M059J (cell line): ENCODE measurements at regions not wholly inside any gene's neighbourhood (a gene's known extent, or its start where the extent isn't known, plus 50 kb on each side); places are given as distances from the start of the nearest gene placed in this dataset.

ENCODE experiments used
- DNase-seq: peaks from one replicate; pipeline ENCODE4 v3.0.0-alpha.2; 2012; ENCODE audit warnings: low read depth

GRCh38 chr5:174586163-174586562 is 138.2 kb upstream of the MSX2 start:
- DNase-seq = peak; percentile 50

DNA sequence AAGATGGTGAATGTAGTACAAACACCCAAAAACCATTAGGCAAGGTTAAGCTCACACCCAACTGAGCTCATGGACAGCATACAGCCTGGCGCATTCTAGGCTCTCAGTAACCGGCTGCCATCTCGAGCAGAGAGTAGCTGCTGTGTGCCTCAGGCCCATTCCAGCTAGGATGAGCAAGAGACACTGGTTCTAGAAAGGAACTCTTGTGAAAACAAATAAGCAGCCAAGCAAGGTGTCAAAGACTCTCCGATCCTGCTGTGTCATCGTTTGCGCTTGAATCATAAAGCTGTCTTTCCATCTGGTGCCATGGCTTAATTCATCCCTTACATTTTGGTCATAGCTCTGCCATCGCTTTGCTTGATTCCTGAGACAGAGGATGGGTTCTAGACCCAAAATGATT is 135.4 kb upstream of the MSX2 start:
- peak; percentile 61 for DNase-seq

- DNase-seq = peak; percentile 44
Measured at GRCh38 chr5:174589599-174589998, 134.8 kb upstream of the MSX2 start.

DNA sequence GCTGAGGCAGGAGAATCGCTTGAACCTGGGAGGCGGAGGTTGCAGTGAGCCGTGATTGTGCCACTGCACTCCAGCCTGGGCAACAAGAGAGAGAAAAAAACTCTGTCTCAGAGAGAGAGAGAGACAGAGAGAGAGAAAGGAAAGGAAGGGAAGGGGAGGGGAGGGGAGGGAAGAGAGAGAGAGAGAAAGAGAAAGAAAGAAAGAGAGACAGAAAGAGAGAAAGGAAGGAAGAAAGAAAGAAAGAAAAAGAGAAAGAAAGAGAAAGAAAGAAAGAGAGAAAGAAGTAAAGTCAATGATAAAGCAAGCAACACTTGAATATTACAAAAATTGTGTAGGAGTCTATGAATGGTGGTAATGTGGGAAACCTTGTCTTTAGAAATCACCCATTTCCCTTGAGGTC is 133.6 kb upstream of the MSX2 start:
- no peak for DNase-seq

DNA sequence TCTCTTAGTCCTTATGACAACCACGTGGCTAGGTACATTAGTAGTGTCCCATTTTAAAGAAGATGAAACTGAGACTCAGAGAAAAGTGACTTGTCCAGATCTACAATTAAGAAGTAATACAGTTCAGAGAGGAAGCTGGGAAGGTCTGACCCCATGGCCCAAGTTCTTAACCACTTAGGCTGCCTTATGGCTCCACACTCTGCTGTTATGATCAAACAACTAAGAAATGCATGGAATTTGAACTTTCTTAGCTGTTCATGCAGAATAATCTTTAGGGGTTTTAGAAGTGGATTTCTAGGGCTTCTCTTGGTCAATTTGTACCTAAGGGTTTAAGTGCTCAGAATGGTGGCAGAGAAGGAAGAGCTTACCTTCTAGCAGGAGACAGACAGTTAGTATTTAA is 128.0 kb upstream of the MSX2 start:
- DNase-seq = peak; percentile 84

DNA sequence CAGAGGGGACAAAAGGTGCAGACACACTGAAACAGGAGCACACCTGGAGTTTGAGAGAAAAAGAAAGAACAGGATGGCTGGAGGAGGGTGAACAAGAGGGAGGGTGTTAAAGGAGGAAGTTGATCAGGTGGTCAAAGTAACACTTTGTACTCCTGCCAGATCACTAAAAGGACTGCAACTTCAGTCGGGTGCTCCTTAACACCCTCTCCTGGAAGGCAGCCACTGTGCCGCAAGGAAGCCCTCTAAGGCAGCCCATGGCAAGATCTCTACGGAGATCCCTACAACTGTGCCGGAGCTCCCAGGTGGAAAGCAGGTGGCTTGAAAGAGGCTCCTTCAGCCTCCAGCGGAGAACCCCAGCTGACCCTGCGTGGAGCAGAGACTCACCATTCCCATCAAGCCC is 124.4 kb upstream of the MSX2 start:
- no peak for DNase-seq

DNA sequence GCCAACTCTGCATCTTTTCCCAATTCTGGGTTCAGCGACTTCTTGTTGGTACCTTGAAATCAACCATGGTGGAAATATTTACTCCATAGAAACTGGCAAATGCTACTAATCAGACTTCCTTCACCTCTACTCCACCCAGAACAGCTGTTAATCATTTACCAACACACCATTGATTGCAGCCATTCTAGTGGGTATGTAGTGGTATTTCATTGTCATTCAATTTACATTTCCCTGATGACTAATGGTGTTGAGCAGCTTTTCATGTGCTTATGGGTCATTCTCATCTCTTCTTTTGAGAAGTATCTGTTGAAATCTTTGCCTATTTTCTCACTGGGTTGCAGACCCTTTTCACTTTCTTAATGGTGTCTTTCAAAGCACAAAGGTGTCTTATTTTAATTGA is 122.4 kb upstream of the MSX2 start:
- peak; percentile 67 for DNase-seq

DNA sequence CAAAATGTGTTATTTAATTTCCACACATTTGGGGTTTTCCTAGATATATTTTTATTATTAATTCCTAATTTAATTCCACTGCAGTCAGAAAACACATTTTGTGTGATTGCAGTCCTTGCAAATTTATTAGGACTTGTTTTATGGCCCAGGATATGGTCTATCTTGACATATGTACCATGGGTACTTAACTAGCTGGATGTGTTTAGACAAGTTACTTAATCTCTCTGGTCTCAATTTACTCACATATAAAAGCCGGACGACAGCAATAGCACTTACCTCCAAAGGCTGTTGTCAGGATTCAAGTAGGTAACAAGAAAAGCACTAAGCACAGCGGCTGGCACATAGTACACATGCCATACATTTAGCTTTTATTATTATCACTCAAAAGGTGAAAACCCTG is 118.2 kb upstream of the MSX2 start:
- DNase-seq = no peak

- no peak for DNase-seq
Measured at GRCh38 chr5:174606646-174607045, 117.7 kb upstream of the MSX2 start.

DNA sequence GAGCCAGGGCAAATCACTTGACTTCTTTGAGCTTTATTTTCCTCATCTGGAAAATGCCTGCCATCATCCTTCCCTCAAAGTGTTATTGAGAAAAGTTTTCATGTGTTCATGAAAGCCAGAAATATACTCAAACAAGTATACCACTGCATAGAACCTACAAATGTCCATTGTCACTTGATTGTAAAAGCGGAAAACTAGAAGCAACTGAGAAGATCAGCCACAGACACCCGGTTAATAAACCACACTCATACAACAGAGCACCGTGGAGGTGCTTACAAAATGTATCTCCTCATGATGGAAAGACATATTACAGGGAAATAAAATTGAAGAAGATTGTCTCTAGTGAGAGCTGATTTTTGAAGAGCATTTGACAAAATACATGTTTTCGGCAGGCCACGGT is 117.2 kb upstream of the MSX2 start:
- DNase-seq = no peak

- DNase-seq = no peak
Measured at GRCh38 chr5:174607916-174608315, 116.5 kb upstream of the MSX2 start.

- DNase-seq = peak; percentile 98
Measured at GRCh38 chr5:174608631-174609097, 115.7 kb upstream of the MSX2 start.

- DNase-seq = peak; percentile 89
Measured at GRCh38 chr5:174609116-174609515, 115.3 kb upstream of the MSX2 start.

DNA sequence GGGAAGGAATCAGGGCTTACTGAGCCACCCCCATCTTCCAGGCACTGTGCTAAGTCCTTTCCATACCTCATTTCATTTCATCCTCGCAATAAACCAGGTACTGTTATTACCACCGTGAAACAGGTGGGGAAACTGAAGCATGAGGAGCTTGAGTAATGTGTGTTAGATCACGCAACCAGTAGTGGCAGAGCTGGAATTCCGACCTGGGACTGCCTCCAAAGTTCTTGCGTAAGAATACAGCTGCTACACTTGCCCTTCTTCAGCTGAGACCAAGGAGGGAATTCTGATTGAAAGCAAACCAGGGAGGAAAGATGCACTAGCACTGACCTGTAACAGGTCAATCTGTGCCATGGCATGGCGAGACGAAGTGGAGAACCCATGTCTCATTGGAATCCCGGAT is 113.4 kb upstream of the MSX2 start:
- peak; percentile 56 for DNase-seq

DNA sequence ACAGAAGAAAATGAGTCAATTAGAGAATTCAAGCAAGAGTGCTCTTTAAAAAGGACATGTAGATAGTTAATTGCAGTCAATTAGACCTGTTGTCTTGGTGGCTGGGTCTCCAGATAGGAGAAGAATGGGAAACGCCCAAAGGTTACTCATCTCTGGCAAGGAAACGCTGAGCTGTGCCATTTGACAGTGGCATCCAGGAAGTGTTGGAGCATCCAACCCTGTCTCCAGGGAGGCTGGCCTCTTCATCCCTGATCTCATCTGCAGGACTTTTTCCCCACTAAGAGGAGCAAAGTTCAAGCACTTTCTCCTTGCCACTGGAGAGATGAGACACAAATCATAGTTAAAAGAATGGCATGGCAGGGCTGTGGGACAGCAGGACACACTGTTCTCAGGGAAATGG is 111.7 kb upstream of the MSX2 start:
- peak; percentile 64 for DNase-seq

DNA sequence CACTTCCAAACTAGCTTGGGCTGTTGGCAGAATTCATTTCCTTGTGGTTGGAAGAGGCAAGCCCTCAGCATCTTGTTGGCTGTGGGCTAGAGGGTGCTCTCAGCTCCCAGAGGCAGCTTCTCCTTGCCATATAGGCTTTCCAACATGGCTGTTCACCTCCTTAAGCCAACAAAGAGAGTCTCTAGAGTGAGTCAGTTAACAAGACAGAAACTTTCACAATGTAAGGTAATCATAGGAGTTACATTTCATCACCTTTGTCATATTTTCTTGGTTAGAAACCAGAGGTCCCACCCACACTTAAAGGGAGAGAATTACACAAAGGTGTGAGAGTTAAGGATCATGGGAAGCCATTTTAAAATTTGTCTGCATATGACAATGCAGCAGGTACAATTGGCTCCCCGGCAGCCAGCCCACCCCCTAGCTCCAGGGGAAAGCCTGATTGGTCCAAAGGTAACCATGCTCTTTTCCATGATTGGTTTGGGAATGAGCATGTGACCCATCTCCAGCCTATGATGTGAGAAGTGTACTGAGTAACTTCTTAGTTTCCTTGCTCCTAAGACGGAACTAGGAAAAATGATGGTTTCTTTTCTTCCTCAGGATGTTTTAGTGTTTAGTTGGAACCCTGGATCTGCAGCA is 109.8 kb upstream of the MSX2 start:
- DNase-seq = no peak

DNA sequence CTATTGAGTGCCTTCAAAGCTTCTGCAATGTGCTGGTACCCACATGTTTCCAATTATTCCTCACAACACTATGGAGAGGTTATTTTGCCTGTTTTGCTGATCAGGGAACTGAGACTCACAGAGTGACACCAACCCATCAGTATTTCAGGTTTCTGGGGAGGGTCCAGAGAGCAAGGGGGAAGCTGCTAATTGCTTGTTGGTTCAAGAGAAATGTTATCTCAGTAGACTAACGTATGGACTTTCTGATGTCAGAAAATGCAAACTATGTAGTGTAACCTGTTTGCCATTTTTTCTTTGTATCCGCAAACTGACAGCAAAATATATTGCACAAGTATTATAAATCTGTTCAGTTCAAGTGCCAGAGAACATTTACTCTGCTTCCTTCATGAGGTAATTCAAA is 108.3 kb upstream of the MSX2 start:
- no peak for DNase-seq

DNA sequence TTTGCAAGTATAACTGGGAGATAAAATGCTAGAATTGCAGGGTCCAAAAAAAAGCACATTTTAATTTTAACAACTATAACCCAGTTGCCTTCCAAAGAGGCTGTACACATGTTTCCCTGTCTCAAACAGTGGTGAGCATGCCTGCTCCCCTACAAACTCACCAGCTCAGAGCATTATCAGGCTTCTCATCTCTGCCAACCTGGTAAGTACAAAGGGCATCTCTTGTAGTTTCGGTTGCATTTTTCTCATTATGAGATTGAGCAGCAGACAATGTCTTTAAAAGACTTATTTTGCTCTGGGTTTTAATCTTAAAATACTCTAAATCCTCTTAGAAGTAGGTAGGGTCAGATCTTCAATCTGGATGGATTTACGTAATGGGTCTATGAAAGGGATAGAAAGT is 107.1 kb upstream of the MSX2 start:
- DNase-seq = no peak

- no peak for DNase-seq
Measured at GRCh38 chr5:174617910-174618309, 106.5 kb upstream of the MSX2 start.

DNA sequence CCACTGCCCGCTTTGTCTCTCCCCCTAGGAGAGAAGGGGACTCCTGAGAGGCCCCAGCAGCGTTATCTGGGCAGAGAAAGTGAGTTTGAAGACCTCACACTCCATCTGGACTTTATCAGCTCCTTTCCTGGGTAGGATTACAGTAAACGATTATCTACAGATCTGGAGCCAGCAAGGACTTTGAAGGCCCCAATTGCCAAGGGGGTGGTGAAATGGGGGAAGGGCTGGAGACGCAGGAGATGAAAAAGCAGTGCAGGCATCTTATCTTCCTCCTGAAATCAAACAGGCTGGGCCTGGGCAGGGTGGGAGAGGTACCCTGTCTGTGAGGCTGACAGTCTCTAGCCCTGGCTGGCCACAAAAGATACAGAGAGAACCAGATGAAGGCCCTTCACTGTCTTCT is 105.8 kb upstream of the MSX2 start:
- DNase-seq = no peak

DNA sequence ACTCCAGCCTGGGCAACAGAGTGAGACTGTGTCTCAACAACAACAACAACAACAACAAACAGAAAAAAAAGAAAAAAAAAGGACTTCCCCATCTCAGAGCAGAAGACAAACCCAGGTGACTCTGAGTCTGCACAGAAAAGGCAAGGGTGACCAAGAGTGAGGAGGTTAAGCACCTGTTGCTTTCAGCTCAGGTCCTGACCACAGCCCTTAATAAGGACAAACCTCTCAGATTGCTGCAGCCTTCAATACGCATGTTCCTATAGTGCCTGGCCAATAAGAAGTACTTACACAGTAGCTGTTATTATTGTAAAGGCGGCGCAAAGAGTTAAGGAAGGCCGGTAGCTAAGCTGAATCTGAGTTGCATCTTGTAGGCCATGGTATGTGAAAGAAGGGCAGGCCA is 102.3 kb upstream of the MSX2 start:
- DNase-seq = no peak

DNA sequence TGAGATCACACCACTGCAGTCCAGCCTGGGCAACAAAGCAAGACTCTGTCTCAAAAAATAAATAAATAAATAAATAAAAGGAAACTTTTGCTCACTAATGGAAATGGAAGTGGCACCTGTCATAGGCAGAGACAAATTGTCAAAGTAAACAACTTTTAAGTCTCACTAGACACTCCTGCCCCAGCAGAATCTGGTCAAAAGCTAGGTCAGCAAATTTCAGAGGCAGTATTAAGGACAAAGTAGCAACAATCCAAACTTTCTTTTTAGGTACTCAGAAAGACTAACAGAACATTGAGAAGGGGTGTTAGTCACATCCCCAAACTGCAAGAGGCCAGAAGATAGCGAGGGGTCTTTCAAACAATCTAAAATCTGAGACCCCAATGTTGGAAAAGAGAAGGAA is 101.4 kb upstream of the MSX2 start:
- DNase-seq = no peak

- DNase-seq = no peak
Measured at GRCh38 chr5:174623433-174624019, 100.9 kb upstream of the MSX2 start.
